Choroid plexus epithelial cell (primary cell): ENCODE measurements at regions not wholly inside any gene's neighbourhood (a gene's known extent, or its start where the extent isn't known, plus 50 kb on each side); places are given as distances from the start of the nearest gene placed in this dataset.

Experiments used
- DNase-seq: peaks from one replicate; pipeline ENCODE4 v3.0.0-alpha.2; 2010; ENCODE audit warnings: low read depth
- H3K4me3 ChIP-seq: 2 replicates; pipeline ENCODE4 v1.5.1; 2011; ENCODE audit warnings: low read depth, mild to moderate bottlenecking, control low read depth, low read length, moderate library complexity
- TF ChIP-seq, protein P1 (sequence below): conservative IDR thresholded peaks from 2 replicates; pipeline ENCODE4 v1.5.1; 2011; ENCODE audit warnings: low read depth, mild to moderate bottlenecking, control low read depth, inconsistent platforms, low read length, moderate library complexity

DNA sequence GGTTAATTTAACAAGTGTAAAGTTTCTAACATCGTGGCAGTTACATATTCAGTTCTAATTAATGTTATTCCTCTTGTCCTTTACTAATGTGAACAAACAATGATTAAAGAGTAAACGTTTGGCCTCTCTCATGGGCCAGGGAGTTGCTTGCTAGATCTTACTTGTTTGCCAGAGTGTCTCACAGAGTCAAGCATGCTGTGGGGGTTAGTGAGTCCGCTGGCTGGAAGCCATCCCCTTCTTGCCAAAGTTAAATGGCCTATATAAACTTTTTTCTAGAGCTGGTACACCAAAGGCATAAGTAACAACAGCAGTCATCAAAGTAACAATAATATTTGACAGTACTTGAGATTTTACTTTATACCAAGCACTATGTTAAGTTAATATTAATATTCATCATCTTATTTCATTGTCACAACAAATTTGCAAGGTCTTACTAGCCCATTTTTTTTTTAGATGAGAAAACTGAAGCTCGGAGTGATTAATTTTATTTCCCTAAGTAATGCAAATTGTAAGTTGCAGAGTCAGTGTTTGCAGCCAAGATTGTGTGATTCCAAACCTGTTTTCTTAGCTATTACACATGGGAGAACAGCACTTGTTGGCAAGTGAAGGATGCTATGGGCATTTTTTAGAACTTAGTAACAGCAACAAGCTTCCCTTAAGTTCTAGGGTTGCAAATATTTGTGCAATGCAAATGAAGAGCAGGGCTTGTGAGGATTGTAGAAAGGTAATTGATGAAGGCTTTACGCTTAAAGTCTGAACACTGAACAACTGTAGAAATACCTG, 224.5 kb downstream of the RFPL4B start:
- TF ChIP-seq, protein P1, sequence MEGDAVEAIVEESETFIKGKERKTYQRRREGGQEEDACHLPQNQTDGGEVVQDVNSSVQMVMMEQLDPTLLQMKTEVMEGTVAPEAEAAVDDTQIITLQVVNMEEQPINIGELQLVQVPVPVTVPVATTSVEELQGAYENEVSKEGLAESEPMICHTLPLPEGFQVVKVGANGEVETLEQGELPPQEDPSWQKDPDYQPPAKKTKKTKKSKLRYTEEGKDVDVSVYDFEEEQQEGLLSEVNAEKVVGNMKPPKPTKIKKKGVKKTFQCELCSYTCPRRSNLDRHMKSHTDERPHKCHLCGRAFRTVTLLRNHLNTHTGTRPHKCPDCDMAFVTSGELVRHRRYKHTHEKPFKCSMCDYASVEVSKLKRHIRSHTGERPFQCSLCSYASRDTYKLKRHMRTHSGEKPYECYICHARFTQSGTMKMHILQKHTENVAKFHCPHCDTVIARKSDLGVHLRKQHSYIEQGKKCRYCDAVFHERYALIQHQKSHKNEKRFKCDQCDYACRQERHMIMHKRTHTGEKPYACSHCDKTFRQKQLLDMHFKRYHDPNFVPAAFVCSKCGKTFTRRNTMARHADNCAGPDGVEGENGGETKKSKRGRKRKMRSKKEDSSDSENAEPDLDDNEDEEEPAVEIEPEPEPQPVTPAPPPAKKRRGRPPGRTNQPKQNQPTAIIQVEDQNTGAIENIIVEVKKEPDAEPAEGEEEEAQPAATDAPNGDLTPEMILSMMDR: no peak
- H3K4me3 ChIP-seq: no peak overlapping the region
- DNase-seq: peak; percentile 61

DNA sequence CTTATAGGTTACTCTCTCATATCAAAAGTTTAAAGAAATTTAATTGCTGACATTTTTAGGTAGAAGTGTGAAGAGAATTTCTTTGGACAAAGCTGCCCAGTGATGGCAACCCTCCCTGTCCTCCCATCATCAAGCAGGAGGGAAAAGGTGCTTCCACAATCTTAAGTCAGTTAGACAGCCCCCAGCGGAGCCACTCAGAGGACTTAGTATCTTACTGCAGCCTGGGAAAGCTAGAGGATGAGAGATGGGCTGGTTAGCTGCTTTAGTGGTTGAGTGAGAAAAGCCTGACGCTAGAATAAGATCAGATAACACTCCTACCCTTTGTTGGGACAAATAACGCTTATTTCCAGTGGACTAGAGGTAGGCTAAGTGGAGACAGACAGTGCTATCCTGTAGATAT, 227.1 kb downstream of the RFPL4B start:
- H3K4me3 ChIP-seq: no peak overlapping the region
- TF ChIP-seq, protein P1: no peak
- DNase-seq: no peak

DNA sequence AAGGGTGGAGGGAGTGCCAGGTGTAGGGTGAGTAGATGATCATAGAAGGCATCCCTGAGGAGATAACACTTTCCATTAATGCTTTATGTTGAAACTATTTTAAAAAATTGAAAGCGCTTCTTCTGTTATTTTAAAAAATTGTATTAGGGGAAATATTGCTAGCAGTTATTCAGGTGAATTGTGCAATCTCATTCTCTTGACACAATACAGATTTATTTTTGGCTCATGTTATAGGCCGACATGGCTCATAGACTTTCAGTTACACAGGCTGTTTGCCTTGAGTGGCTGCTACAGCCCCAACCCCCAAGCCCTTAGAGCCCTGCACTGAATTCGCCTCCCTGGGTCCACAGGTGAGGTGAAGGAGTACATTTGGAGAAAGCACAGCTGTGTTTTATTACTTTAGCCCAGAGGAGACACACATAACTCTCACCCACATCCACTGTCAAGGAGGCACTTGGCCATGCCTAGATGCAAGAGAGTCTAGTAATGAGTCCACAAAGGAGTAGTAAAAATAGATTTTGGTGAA, 228.2 kb downstream of the RFPL4B start:
- H3K4me3 ChIP-seq: no peak overlapping the region
- TF ChIP-seq, protein P1: no peak
- no peak for DNase-seq

DNA sequence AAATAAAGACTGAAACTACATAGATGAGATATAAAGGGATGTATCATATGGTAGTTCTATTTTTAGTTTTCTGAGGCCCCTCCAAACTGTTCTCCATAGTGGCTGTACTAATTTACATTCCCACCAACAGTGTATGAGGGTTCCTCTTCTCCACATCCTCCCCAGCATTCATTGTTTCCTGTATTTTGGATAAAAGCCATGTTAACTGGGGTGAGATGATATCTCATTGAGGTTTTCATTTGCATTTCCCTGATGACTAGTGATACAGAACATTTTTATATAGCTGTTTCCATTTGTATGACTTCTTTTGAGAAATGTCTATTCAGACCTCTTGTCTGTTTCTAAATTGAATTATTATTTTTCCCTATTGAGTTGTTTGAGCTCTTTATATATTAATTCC, 229.3 kb downstream of the RFPL4B start:
- no peak overlapping the region for H3K4me3 ChIP-seq
- DNase-seq: no peak
- TF ChIP-seq, protein P1: no peak

DNA sequence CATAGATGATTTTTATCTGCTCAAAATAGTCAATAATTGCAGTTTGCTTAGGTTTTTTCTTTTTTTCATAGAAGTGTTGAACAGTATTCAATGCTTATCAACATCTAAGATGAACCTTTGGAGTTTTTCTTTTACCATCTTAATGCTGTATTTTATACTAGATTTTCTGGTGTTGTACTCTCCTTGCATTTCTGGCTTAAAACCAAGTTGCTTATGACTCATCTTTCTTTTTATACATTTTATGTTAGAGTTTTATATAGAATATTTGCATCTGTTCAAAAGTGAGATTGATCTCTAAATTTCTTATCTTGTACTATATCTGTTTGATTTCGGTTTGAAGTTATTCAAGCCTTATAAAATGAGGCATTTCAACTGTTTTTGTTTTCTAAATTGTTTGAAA, 232.5 kb downstream of the RFPL4B start:
- H3K4me3 ChIP-seq: no peak overlapping the region
- TF ChIP-seq, protein P1: no peak
- peak; percentile 42 for DNase-seq

DNA sequence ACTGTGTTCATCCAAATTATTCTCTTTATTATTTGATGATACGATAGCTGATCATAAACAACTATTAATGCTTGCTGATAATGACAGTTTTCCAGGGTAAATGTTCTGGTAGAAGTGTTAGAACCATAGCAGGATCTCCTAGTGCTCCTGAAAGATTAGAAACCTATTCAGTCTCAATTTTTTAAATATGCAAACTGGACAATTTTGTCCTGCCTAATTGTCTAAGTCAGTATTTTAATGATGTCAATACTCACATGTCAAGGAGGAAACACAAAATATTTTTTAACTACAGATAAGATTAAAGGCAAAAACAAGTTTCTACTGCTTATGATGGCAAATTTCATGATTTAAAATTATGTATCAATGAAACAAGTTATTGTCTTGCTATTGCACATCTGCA, 233.9 kb downstream of the RFPL4B start:
- H3K4me3 ChIP-seq: no peak overlapping the region
- DNase-seq: no peak
- TF ChIP-seq, protein P1: no peak

DNA sequence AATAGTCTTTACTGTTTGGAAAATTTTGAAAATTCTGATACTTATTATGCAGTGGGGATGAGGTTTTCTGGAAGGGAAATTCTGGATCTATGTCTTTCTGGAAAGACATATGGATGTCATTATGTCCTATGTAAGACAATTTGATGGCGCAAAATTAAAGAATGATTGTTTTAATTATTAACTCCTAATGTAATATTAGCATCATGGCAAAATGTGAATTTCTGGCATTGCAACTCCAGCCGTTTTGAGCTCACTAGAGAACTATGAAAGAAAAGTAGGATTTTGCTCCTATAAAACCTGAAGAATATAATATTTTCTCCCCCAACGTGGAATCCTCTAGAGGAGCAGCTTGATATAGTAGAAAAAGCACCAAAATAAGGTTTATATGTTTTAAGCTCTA, 243.2 kb downstream of the RFPL4B start:
- TF ChIP-seq, protein P1: no peak
- H3K4me3 ChIP-seq: no peak overlapping the region
- DNase-seq: no peak
